ENCODE measurements at regions not wholly inside any gene's neighbourhood (a gene's known extent, or its start where the extent isn't known, plus 50 kb on each side); places are given as distances from the start of the nearest gene placed in this dataset.
"Not testable (repeated sequence)": the region's sequence is repeated elsewhere in the genome, so short reads cannot be mapped to it uniquely, and the experiment has no call there.

DNA sequence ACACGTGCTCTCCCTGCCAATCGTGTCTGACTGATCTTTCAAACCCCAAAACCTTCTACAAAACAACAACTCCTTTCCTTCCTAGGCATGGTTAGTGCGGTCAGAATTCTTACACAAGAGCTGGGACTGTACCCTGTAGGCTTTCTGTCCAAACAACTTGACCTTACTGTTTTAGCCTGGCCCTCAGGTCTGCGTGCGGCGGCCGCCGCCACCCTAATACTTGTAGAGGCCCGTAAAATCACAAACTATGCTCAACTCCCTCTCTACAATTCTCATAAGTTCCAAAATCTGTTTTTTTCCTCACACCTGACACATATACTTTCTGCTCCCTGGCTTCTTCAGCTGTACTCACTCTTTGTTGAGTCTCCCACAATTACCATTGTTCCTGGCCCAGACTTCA lies 814.3 kb upstream of the VRK2 start:
- H3K4me1 Mint-ChIP-seq; H3K27ac Mint-ChIP-seq (ENCODE audit: low read depth); H3K4me3 Mint-ChIP-seq; H3K27me3 Mint-ChIP-seq; H3K36me3 Mint-ChIP-seq (ENCODE audit: insufficient read depth); DNase-seq (ENCODE audit: low spot score in 2 of 2); ATAC-seq (replicated peaks; ENCODE audit: extremely low read depth, poor library complexity, severe bottlenecking): not testable (repeated sequence)
- peaks cover 15% of the 10 kb centered on the region for H3K9me3 Mint-ChIP-seq

DNA sequence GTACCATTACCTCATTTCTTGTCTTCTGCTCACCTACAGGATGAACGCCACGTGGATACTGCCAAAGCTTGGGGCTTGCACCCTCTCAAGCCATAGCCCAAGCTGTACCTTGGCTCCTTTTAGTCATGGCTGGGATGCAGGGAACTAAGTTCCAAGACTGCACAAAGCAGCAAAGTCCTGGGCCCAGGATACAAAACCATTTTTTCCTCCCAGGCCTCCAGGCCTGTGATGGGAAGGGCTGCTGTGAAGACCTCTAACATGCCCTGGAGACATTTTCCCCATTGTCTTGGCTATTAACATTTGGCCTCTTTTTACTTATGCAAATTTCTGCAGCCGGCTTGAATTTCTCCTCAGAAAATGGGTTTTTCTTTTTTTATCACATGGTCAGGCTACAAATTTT lies 795.1 kb upstream of the VRK2 start:
- H3K4me1 Mint-ChIP-seq; ATAC-seq (replicated peaks; ENCODE audit: extremely low read depth, poor library complexity, severe bottlenecking); H3K36me3 Mint-ChIP-seq (ENCODE audit: insufficient read depth); H3K27ac Mint-ChIP-seq (ENCODE audit: low read depth); H3K4me3 Mint-ChIP-seq; DNase-seq (ENCODE audit: low spot score in 2 of 2); H3K27me3 Mint-ChIP-seq: not testable (repeated sequence)
- H3K9me3 Mint-ChIP-seq = peaks cover 28% of the 10 kb centered on the region

GRCh38 chr2:57276408-57276807 lies 770.2 kb upstream of the VRK2 start:
- not testable (repeated sequence) for H3K27me3 Mint-ChIP-seq; ATAC-seq (replicated peaks; ENCODE audit: extremely low read depth, poor library complexity, severe bottlenecking); H3K4me3 Mint-ChIP-seq; DNase-seq (ENCODE audit: low spot score in 2 of 2); H3K27ac Mint-ChIP-seq (ENCODE audit: low read depth); H3K4me1 Mint-ChIP-seq; H3K36me3 Mint-ChIP-seq (ENCODE audit: insufficient read depth)
- H3K9me3 Mint-ChIP-seq = peaks cover 27% of the 10 kb centered on the region

- Mint-ChIP-seq H3K27me3 (no peaks in the 10 kb centered on the region), H3K27ac (ENCODE audit: low read depth) (no peak overlapping the region), H3K36me3 (ENCODE audit: insufficient read depth) (peaks cover 1% of the 10 kb centered on the region), H3K9me3 (peaks cover 33% of the 10 kb centered on the region), H3K4me3 (no peak overlapping the region), H3K4me1 (no peaks in the 10 kb centered on the region)
- ATAC-seq (replicated peaks; ENCODE audit: extremely low read depth, poor library complexity, severe bottlenecking) (no peak), DNase-seq (ENCODE audit: low spot score in 2 of 2) (no peak)
These were observed 768.2 kb upstream of the VRK2 start for GRCh38 chr2:57278451-57278850.

DNA sequence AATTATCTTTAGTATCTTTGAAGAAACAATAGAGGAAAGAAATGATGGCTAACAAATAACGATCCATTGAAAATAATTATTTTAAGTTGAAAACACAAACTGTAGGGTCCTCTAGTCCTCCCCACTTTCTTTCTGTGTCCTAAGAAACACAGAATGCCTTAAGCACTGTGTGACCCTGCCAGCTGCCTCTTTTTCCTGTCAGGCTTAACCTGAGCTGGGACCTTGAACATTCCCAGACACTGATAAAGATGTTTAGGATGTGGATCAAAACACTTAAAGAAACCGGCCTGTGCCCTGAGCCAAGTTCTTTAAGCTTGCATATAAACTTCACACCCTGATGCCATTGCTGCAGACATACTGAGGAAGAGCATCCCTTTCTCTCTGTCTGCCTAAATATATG lies 755.4 kb upstream of the VRK2 start:
- Mint-ChIP-seq H3K9me3 (peaks cover 7% of the 10 kb centered on the region), H3K4me1 (no peaks in the 10 kb centered on the region), H3K4me3 (no peak overlapping the region), H3K36me3 (ENCODE audit: insufficient read depth) (no peaks in the 10 kb centered on the region), H3K27ac (ENCODE audit: low read depth) (no peak overlapping the region), H3K27me3 (no peaks in the 10 kb centered on the region)
- DNase-seq (ENCODE audit: low spot score in 2 of 2) (no peak), ATAC-seq (replicated peaks; ENCODE audit: extremely low read depth, poor library complexity, severe bottlenecking) (no peak)

GRCh38 chr2:57296795-57297517 lies 749.6 kb upstream of the VRK2 start:
- no peaks in the 10 kb centered on the region for H3K9me3 Mint-ChIP-seq
- DNase-seq (ENCODE audit: low spot score in 2 of 2) = no peak
- H3K27me3 Mint-ChIP-seq = no peaks in the 10 kb centered on the region
- no peak for ATAC-seq (replicated peaks; ENCODE audit: extremely low read depth, poor library complexity, severe bottlenecking)
- no peaks in the 10 kb centered on the region for H3K36me3 Mint-ChIP-seq (ENCODE audit: insufficient read depth)
- no peak overlapping the region for H3K4me3 Mint-ChIP-seq
- H3K27ac Mint-ChIP-seq (ENCODE audit: low read depth) = no peak overlapping the region
- no peaks in the 10 kb centered on the region for H3K4me1 Mint-ChIP-seq

DNA sequence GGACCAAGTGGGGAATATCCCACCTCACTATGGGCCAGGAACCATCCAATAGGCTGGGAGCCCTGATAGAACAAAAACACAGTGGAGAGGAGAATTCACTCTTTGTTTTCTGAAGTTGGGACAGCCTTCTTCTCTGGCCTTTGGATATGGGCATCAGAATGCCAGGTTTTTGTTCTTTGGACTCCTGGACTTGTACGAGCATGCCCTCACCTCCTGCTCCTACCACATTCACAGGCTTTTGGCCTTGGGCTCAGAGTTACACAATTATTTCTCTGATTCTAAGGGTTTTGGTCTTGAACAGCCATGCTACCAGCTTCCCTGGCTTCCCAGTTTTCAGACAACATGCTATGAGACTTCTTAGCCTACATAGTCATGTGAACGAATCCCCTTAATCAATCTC lies 732.9 kb upstream of the VRK2 start:
- H3K9me3 Mint-ChIP-seq = peaks cover 16% of the 10 kb centered on the region
- no peaks in the 10 kb centered on the region for H3K36me3 Mint-ChIP-seq (ENCODE audit: insufficient read depth)
- no peaks in the 10 kb centered on the region for H3K4me1 Mint-ChIP-seq
- H3K27ac Mint-ChIP-seq (ENCODE audit: low read depth) = no peak overlapping the region
- ATAC-seq (replicated peaks; ENCODE audit: extremely low read depth, poor library complexity, severe bottlenecking) (no peak), DNase-seq (ENCODE audit: low spot score in 2 of 2) (no peak)
- H3K27me3 Mint-ChIP-seq = no peaks in the 10 kb centered on the region
- no peak overlapping the region for H3K4me3 Mint-ChIP-seq

DNA sequence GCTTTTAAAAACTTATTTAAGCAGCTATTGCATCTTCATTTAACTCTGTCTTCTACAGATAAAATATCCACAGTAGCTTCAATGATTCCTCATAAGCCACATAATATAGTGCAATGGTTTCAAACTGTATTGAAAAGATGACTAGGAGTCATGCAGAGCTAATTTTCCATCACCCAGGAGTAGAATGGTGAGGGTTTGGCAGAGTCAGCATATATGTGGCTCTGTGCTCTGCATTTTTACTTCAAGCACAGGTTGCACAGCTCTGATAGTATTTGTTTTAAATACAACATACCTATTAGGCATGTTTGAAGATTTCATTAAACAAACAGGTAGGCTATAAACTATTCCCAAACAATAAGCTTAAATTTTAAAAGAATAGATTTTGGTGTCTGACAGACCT lies 731.9 kb upstream of the VRK2 start:
- peaks cover 20% of the 10 kb centered on the region for H3K9me3 Mint-ChIP-seq
- no peaks in the 10 kb centered on the region for H3K4me1 Mint-ChIP-seq
- H3K27me3 Mint-ChIP-seq = no peaks in the 10 kb centered on the region
- no peak overlapping the region for H3K27ac Mint-ChIP-seq (ENCODE audit: low read depth)
- no peak for ATAC-seq (replicated peaks; ENCODE audit: extremely low read depth, poor library complexity, severe bottlenecking)
- no peak for DNase-seq (ENCODE audit: low spot score in 2 of 2)
- H3K4me3 Mint-ChIP-seq = no peak overlapping the region
- H3K36me3 Mint-ChIP-seq (ENCODE audit: insufficient read depth) = no peaks in the 10 kb centered on the region

DNA sequence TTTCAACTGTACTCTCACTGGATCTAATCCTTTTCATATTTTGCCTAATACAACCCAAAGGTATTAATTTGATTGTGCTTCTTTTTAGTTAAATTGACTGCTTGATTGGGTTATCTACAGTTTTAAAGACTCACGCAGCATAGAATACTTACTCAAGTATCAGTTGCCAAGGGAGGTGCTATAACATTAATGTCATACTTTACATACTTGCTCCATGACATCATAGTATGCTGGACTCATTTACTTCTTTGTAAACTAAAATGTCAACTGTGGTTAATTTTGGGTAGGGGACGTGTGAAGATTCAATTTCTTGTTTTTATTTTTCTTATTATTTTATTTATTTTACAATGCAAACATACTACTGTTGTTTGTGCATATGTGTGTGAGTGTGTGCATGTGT lies 716.2 kb upstream of the VRK2 start:
- Mint-ChIP-seq H3K27ac (ENCODE audit: low read depth) (no peak overlapping the region), H3K9me3 (no peaks in the 10 kb centered on the region), H3K27me3 (no peaks in the 10 kb centered on the region), H3K36me3 (ENCODE audit: insufficient read depth) (no peaks in the 10 kb centered on the region), H3K4me3 (no peak overlapping the region), H3K4me1 (no peaks in the 10 kb centered on the region)
- ATAC-seq (replicated peaks; ENCODE audit: extremely low read depth, poor library complexity, severe bottlenecking) (no peak), DNase-seq (ENCODE audit: low spot score in 2 of 2) (no peak)

- no peak overlapping the region for H3K27ac Mint-ChIP-seq (ENCODE audit: low read depth)
- no peak overlapping the region for H3K4me3 Mint-ChIP-seq
- no peak for DNase-seq (ENCODE audit: low spot score in 2 of 2)
- no peaks in the 10 kb centered on the region for H3K27me3 Mint-ChIP-seq
- peaks cover 6% of the 10 kb centered on the region for H3K9me3 Mint-ChIP-seq
- no peak for ATAC-seq (replicated peaks; ENCODE audit: extremely low read depth, poor library complexity, severe bottlenecking)
- H3K36me3 Mint-ChIP-seq (ENCODE audit: insufficient read depth) = no peaks in the 10 kb centered on the region
- no peaks in the 10 kb centered on the region for H3K4me1 Mint-ChIP-seq
These were observed 713.4 kb upstream of the VRK2 start for GRCh38 chr2:57333221-57333620.

GRCh38 chr2:57343391-57344006 lies 703.1 kb upstream of the VRK2 start:
- Mint-ChIP-seq H3K36me3 (ENCODE audit: insufficient read depth) (peaks cover 2% of the 10 kb centered on the region), H3K4me3 (no peak overlapping the region), H3K9me3 (peaks cover 35% of the 10 kb centered on the region), H3K27ac (ENCODE audit: low read depth) (no peak overlapping the region), H3K4me1 (no peaks in the 10 kb centered on the region), H3K27me3 (no peaks in the 10 kb centered on the region)
- DNase-seq (ENCODE audit: low spot score in 2 of 2) (no peak), ATAC-seq (replicated peaks; ENCODE audit: extremely low read depth, poor library complexity, severe bottlenecking) (no peak)

DNA sequence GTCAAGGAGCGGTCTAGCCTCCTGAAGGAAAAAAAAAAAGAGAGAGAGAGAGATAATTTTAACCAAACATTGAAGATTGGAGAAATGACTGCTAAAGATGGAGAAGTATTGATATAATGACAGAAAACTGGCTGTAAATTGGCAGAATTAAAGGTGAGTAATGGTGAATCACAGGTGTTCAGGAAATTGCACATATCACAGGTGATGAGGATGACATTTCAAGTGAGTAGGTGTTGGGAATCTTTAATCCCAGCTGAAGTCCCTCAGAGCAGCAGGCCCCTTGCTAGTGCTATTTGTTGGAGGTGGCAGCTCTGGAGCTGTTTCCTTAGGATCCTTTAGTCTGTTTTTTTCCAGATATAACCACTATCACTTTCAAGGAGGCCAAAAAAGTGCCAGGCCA lies 678.4 kb upstream of the VRK2 start:
- Mint-ChIP-seq H3K27me3 (no peaks in the 10 kb centered on the region), H3K36me3 (ENCODE audit: insufficient read depth) (no peaks in the 10 kb centered on the region), H3K27ac (ENCODE audit: low read depth) (no peak overlapping the region), H3K4me3 (no peak overlapping the region), H3K4me1 (no peaks in the 10 kb centered on the region), H3K9me3 (peaks cover 37% of the 10 kb centered on the region)
- DNase-seq (ENCODE audit: low spot score in 2 of 2) (no peak), ATAC-seq (replicated peaks; ENCODE audit: extremely low read depth, poor library complexity, severe bottlenecking) (no peak)

- H3K4me1 Mint-ChIP-seq = no peaks in the 10 kb centered on the region
- H3K27me3 Mint-ChIP-seq = no peaks in the 10 kb centered on the region
- no peaks in the 10 kb centered on the region for H3K36me3 Mint-ChIP-seq (ENCODE audit: insufficient read depth)
- no peak for DNase-seq (ENCODE audit: low spot score in 2 of 2)
- no peak overlapping the region for H3K4me3 Mint-ChIP-seq
- H3K9me3 Mint-ChIP-seq = peaks cover 27% of the 10 kb centered on the region
- no peak for ATAC-seq (replicated peaks; ENCODE audit: extremely low read depth, poor library complexity, severe bottlenecking)
- no peak overlapping the region for H3K27ac Mint-ChIP-seq (ENCODE audit: low read depth)
These were observed 675.6 kb upstream of the VRK2 start for GRCh38 chr2:57370882-57371585.
